HG03135 (cell line): ENCODE measurements at regions not wholly inside any gene's neighbourhood (a gene's known extent, or its start where the extent isn't known, plus 50 kb on each side); places are given as distances from the start of the nearest gene placed in this dataset.
"Not testable (repeated sequence)": the region's sequence is repeated elsewhere in the genome, so short reads cannot be mapped to it uniquely, and the experiment has no call there.

Source experiments
- ATAC-seq: cut with Tn5 transposase; IDR thresholded peaks from one replicate; pipeline ENCODE4 v1.9.1; 2021; ENCODE audit warnings: mild to moderate bottlenecking, moderate library complexity; ENCODE audit not compliant: unreplicated experiment

- no peak for ATAC-seq
These were observed 340.5 kb upstream of the PRDM1 start for GRCh38 chr6:105745464-105746129.

- ATAC-seq: no peak
These were observed 341.3 kb upstream of the PRDM1 start for GRCh38 chr6:105744815-105745214.

DNA sequence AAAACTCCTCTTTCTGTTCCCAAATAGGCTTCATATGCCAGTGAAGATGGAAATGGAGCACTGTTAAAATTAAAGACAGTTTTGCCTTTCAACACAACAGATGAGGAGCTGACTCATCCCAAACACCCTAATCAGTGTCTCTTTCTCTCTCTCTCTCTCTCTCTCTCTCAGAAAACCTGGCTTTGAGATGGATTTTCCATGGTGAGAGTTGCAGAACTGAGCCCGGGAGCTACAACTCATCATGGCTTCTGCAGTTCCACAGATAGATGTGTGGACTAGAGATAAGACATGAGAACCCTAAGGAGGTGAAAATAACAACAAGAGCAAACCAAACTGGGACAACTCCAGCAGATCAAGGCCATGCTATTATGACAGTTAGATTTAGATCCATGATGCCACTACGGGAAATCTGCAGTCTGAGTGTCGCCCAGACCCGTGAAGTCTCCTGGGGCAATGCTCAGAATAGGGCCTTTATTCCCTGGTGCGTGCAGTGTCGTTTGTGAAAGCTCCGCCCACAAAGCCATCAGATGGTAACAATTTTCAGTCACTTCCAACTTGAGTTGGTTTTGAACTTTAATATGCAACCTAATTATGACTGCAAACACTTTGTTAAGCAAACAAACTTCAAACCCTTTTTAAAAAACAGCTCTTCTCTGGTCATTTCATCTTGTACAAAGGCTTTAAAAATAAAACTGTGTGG, 338.2 kb upstream of the PREP start:
- ATAC-seq: no peak

DNA sequence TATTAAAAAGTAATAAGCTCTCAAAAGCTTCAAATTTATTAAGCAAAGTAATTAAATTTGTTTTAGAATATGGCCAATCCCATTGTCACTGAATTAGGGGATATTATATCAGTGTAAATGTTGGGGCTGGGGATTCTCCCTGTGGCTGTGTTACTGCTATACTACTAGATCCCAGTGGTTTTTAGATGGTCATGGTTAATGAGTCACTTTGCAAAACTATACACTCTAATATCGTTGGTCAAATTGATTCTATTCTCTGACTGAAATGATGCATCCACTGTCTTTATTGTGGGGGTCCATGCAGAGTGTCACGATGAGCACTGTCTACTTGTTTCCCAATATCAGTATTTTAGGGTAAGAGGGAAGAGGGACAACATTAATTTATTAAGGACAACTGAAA, 336.9 kb upstream of the PREP start:
- no peak for ATAC-seq

GRCh38 chr6:105733556-105734162, 330.8 kb upstream of the PREP start:
- ATAC-seq: no peak

DNA sequence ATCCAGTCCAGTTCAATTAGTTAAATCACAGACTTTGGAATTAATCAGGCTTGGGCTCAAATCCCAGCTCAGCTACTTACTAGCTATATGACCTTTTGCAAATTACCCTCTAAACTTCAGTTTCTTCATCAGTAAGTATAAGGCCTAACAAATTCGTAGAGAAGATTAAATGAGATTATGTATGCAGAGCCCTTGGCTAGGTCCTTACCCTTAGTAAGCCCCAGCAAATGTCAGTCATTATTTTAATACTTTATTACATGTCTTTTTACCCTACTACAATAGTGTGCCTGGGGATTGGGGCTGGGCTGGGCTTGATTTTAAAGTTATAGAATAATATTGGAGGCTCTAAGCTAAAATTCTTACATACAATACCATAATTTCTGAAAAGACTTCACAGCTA, 326.1 kb upstream of the PREP start:
- ATAC-seq: no peak

- no peak for ATAC-seq
These were observed 324.2 kb upstream of the PREP start for GRCh38 chr6:105726902-105727655.

- ATAC-seq: no peak
These were observed 312.0 kb upstream of the PREP start for GRCh38 chr6:105714846-105715245.

DNA sequence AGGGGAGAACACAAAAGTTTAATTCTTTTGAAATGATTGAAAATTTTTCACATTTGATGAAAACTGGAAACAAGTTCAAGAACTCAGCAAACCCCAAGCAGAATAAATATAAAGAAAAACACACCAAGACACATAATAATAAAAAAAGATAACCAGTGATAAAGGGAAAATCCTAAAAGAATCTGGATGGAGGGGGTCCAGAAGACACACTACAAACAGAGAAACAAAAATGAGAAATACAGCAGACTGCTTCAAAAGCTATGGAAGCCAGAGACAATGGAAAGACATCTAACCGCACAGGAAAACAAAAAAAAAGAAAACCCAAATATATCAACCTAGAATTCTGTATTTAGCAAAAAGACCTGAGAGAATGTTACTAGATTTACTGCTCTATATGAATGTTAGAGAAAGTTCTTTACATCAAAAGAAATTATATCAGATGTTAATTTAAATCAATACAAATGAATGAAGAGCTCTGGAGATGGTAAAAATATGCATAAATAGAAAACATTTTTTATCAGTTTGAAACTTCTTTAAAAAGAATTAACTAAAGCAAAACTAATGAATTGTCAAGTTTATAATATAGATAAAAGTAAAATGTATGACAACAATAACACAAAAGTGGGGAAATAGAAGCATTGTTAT, 310.7 kb upstream of the PREP start:
- ATAC-seq: no peak

DNA sequence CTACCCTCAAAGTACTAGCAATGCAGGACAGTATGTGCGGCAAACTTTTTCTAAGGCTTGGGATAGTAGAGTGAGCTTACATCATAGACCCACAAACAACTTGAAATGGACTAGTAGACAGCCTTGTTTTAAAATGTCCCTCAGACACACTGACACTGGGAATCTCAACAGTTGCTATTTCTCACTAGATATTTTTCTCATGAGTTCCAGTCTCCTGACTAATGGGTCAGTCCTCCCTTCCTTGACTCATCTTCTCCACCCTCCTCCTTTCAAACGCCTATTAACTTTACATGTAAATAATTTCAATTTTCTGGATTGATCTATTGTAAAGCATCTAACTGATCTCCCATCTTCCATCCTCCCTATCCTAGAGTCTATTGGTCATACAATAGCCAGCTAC, 308.3 kb upstream of the PREP start:
- no peak for ATAC-seq

DNA sequence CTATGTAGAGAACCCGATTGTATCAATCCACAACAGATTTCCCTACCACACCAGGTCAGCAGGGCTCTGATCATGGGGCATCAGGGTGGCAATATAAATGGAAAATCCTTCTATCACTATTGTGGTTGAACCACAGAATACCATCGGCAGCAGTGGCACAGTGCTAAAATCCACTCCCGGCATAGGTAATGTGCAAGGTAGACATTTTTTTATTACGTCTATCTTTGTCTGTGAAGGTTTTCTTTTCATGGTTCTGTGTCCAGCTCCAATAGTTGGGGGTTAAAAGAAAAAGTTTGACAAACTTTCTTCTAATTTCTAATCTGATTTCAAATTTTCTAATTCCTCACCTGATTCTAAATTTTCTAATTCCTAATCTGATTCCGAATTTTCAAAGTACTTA, 302.7 kb upstream of the PREP start:
- no peak for ATAC-seq

- no peak for ATAC-seq
These were observed 292.6 kb upstream of the PREP start for GRCh38 chr6:105695461-105695860.

- ATAC-seq: no peak
These were observed 289.8 kb upstream of the PREP start for GRCh38 chr6:105692613-105693215.

GRCh38 chr6:105691971-105692370, 289.1 kb upstream of the PREP start:
- no peak for ATAC-seq

DNA sequence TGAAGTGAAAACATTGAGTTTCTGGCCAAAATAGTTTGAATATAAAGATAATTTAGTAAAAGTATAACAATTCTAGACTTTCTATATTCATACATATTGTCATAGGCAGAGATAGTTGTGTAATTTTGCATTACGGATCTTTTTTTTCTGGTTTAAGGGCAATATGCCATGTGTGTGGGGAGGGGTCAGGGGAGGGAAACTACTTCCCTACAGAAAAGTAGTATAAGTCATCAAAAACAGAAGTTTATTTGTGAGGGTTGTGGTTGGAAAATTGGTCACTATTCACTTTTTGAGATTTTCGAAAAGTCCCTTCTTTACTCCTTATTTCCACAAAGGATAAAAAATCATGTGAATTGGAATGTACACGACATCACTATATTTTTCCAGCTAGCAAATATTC, 288.2 kb upstream of the PREP start:
- ATAC-seq: no peak

DNA sequence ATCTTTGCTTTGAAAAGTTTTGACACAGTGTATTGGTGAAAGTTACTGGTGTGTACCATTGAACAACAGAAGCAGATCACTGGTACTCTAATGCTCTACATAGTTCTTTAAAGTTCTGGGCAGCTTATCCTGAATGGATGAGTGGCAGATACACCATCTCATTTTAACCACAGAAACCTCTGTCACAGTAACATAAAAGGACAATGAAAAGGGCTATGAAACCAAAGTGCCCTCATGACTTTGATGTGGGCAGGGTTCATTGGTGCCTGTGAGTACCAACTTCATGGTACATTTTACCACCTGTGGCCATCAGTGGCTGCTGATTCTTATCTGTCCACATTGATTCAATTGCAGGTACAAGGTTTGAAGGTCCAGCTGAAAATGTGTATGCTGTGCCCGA, 285.7 kb upstream of the PREP start:
- no peak for ATAC-seq

DNA sequence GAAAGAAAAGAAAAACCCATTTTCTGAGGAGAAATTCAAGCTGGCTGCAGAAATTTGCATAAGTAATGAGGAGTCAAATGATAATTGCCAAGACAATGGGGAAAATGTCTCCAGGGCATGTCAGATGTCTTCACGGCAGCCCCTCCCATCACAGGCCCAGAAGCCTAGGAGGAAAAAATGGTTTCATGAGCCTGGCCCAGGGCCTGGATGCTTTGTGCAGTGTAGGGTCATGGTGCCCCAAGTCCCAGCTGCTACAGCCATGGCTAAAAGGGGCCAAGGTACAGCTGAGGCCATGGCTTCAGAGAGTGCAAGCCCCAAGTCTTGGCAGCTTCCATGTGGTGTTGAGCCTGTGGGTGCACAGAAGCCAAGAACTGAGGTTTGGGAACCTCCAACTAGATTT, 283.9 kb upstream of the PREP start:
- not testable (repeated sequence) for ATAC-seq

GRCh38 chr6:105681061-105681460, 278.2 kb upstream of the PREP start:
- no peak for ATAC-seq

GRCh38 chr6:105680131-105680530, 277.2 kb upstream of the PREP start:
- ATAC-seq: no peak

- no peak for ATAC-seq
These were observed 275.6 kb upstream of the PREP start for GRCh38 chr6:105678516-105678915.
